ENCODE measurements at regions not wholly inside any gene's neighbourhood (a gene's known extent, or its start where the extent isn't known, plus 50 kb on each side); places are given as distances from the start of the nearest gene placed in this dataset.

DNA sequence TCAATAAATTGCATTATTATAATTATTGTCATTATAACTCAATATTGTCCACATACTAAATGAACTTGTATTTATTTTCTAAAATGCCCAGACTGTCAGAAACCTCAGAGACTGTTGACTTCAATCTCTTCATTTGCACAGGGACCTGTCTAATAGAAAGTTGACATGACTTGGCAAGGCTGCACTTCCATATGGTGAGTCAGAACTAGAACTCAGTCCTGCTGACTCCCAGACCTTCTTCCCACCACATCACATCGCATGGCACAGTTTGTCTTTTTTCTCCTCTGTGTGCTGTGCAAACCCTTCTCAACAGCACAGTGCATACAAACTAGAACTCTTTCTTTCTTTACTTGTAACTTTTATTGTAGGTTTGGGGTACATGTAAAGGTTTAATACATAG, 215.1 kb upstream of the BLID start:
- H2BK20ac ChIP-seq (ENCODE audit: low read length): no peak overlapping the region
- POLR2A ChIA-PET (ENCODE audit: partially characterized antibody): no interaction called here

More for the DNA sequence above, 215.1 kb upstream of the BLID start:
- Histone ChIP-seq H2BK12ac (ENCODE audit: low read depth, low read length) (no peak overlapping the region), H3K36me3 (ENCODE audit: control insufficient read depth in 2 of 4, insufficient read depth in 4 of 4, low read length in 3 of 4) (no peaks in the 10 kb centered on the region), H3K23me2 (ENCODE audit: low read depth, low read length) (no peaks in the 10 kb centered on the region), H3K27me3 (replicated peaks in 1 of 4; ENCODE audit: control insufficient read depth in 3 of 4, extremely low read depth in 1 of 4, insufficient read depth in 3 of 4, low read length in 3 of 4) (peaks cover 1 to 10% (median 6%) of the 10 kb centered on the region in 4 experiments; a peak in 5 of 7 replicates), H3K79me2 (ENCODE audit: control insufficient read depth in 1 of 2, insufficient read depth in 2 of 2, low read length in 2 of 2) (no peaks in the 10 kb centered on the region), H2AK5ac (ENCODE audit: low read depth, low read length) (no peak overlapping the region), H3K4me1 (replicated peaks in 1 of 4; ENCODE audit: control insufficient read depth in 3 of 4, insufficient read depth in 4 of 4, low read length in 3 of 4) (0 out of 7 replicates have a peak, but pooled peaks cover 0 to 8% (median 0%) of the 10 kb centered on the region in 4 experiments), H3K14ac (ENCODE audit: insufficient read length) (no peak overlapping the region), H3K4ac (replicated peaks; ENCODE audit: insufficient read length, low read depth, low read length) (no peak overlapping the region), H3K27ac (ENCODE audit: low read depth, low read length) (no peak overlapping the region), H3K18ac (ENCODE audit: extremely low read depth, low read length) (no peak overlapping the region), H2BK15ac (ENCODE audit: low read length) (no peak overlapping the region), H2BK120ac (replicated peaks; ENCODE audit: low read depth, low read length) (no peak overlapping the region), H3K56ac (replicated peaks; ENCODE audit: insufficient read length, low read depth, low read length) (no peak overlapping the region), H4K5ac (ENCODE audit: insufficient read length, low read depth, low read length) (no peak overlapping the region), H3K4me2 (ENCODE audit: insufficient read depth in 1 of 2, low read depth in 2 of 2, low read length in 2 of 2) (no peak overlapping the region), H4K8ac (ENCODE audit: extremely low read depth, insufficient read depth, low read length) (no peak overlapping the region), H3K9ac (replicated peaks in 1 of 4; ENCODE audit: extremely low read depth in 1 of 4, low read depth in 3 of 4, low read length in 3 of 4) (no peak overlapping the region), H2AFZ (ENCODE audit: low read length) (no peak overlapping the region), H4K20me1 (replicated peaks in 1 of 2; ENCODE audit: control insufficient read depth in 1 of 2, insufficient read depth in 2 of 2, low read length in 2 of 2) (no peaks in the 10 kb centered on the region), H3K79me1 (ENCODE audit: low read depth, low read length) (no peaks in the 10 kb centered on the region), H3K9me3 (ENCODE audit: insufficient read depth in 2 of 2, low read depth in 1 of 2, low read length in 1 of 2) (no peaks in the 10 kb centered on the region), H2BK5ac (ENCODE audit: low read depth, low read length) (no peak overlapping the region), H3K4me3 (ENCODE audit: extremely low read depth in 1 of 4, insufficient read depth in 2 of 4, low read depth in 3 of 4, low read length in 4 of 4) (no peak overlapping the region), H3K23ac (ENCODE audit: insufficient read length) (no peak overlapping the region), H4K91ac (replicated peaks; ENCODE audit: insufficient read length, low read length) (no peak overlapping the region)
- 100% methylated on average over 1 of the region's 1 CpG; no CpG with 5 or more reads in 1 of the 2 experiments for WGBS, 2 experiments (ENCODE audit: extremely low coverage in 1 of 2, insufficient coverage in 1 of 2, insufficient read length in 1 of 2, insufficient replicate concordance in 2 of 2, low coverage in 1 of 2, low lambda C conversion rate in 2 of 2, missing lambda C conversion rate in 1 of 2)
- TF ChIP-seq JUND (IDR thresholded peaks at IDR 0.05; ENCODE audit: low read length): no peak
- TF ChIP-seq ZNF274 (IDR thresholded peaks at IDR 0.05; ENCODE audit: borderline replicate concordance, extremely low read depth, low read length): no peak
- TF ChIP-seq, protein P1, sequence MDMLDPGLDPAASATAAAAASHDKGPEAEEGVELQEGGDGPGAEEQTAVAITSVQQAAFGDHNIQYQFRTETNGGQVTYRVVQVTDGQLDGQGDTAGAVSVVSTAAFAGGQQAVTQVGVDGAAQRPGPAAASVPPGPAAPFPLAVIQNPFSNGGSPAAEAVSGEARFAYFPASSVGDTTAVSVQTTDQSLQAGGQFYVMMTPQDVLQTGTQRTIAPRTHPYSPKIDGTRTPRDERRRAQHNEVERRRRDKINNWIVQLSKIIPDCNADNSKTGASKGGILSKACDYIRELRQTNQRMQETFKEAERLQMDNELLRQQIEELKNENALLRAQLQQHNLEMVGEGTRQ (IDR thresholded peaks at IDR 0.05; ENCODE audit: low read length): no peak
- TF ChIP-seq RBBP5 (IDR thresholded peaks at IDR 0.05; ENCODE audit: borderline replicate concordance, low read depth, low read length): no peak
- TF ChIP-seq YY1 (IDR thresholded peaks at IDR 0.05; ENCODE audit: low read depth, low read length): no peak
- TF ChIP-seq, protein P2, sequence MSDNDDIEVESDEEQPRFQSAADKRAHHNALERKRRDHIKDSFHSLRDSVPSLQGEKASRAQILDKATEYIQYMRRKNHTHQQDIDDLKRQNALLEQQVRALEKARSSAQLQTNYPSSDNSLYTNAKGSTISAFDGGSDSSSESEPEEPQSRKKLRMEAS (IDR thresholded peaks at IDR 0.05): no peak
- TF ChIP-seq CBX8 (IDR thresholded peaks at IDR 0.05; ENCODE audit: borderline replicate concordance, low read depth, low read length): no peak
- no peak for TF ChIP-seq POU5F1 (IDR thresholded peaks at IDR 0.05; ENCODE audit: low read depth, low read length)
- TF ChIP-seq FOSL1 (IDR thresholded peaks at IDR 0.05; ENCODE audit: insufficient read depth, low read depth, low read length): no peak
- no peak for TF ChIP-seq SIN3A (conservative IDR thresholded peaks at IDR 0.05 in 1 of 2, IDR thresholded peaks at IDR 0.05 in 1 of 2; ENCODE audit: low read depth in 1 of 2, low read length in 2 of 2)
- no peak for DNase-seq (ENCODE audit: low read depth in 1 of 2, low spot score in 2 of 2)
- no peak for FAIRE-seq
- CTCF ChIA-PET (ENCODE audit: partially characterized antibody): no interaction called here

Measured in H1 (cell line).